ENCODE measurements at regions not wholly inside any gene's neighbourhood (a gene's known extent, or its start where the extent isn't known, plus 50 kb on each side); places are given as distances from the start of the nearest gene placed in this dataset.

GRCh38 chr2:14872779-14873325 is 240.3 kb downstream of the LRATD1 start (continued):
- peak; percentile 47 for TF ChIP-seq MGA (IDR thresholded peaks at IDR 0.05)

All from K562 (cell line).